Caco-2 (cell line): ENCODE measurements at regions not wholly inside any gene's neighbourhood (a gene's known extent, or its start where the extent isn't known, plus 50 kb on each side); places are given as distances from the start of the nearest gene placed in this dataset.
"Not testable (repeated sequence)": the region's sequence is repeated elsewhere in the genome, so short reads cannot be mapped to it uniquely, and the experiment has no call there.

Experiments
- BruUV-seq: library from RNA; stranded (reverse); fragments of 400-500 nt; replicated peaks from 2 replicates; lab custom pipeline; 2021; lab: Mats Ljungman, UMichigan
- CTCF ChIA-PET: fragments of 300-600 bp; sonication (Branson Sonifier 250); formaldehyde crosslinking; loops from one replicate; lab custom pipeline; 2022; ENCODE audit warnings: antibody characterized with exemption; lab: Charles Lee
- POLR2A ChIA-PET: fragments of 300-600 bp; sonication (Branson Sonifier 250); formaldehyde crosslinking; loops from one replicate; lab custom pipeline; 2022; ENCODE audit warnings: antibody characterized with exemption; lab: Charles Lee
- DNase-seq, 2 experiments: peaks; one replicate each; pipeline versions ENCODE4 v3.0.0 to v3.0.0-alpha.2; 2020 to 2022
- H3K27me3 ChIP-seq: replicated peaks from 2 replicates; pipeline ENCODE4 v1.6.0; 2011; ENCODE audit warnings: low read length; ENCODE audit not compliant: control insufficient read depth, insufficient read depth
- H3K36me3 ChIP-seq: 2 replicates; pipeline ENCODE4 v1.5.1; 2011; ENCODE audit warnings: low read length; ENCODE audit not compliant: control insufficient read depth, insufficient read depth
- H3K4me1 ChIP-seq: fragments of 250-450 bp; sonication (Bioruptor Pico); 2 replicates; pipeline ENCODE4 v1.5.1; 2020; ENCODE audit warnings: mild to moderate bottlenecking
- H3K4me3 ChIP-seq: 2 replicates; pipeline ENCODE4 v1.5.1; 2011; ENCODE audit warnings: low read depth, mild to moderate bottlenecking, control low read depth, low read length
- H3K9me3 ChIP-seq: fragments of 250-450 bp; sonication (Bioruptor Pico); 2 replicates; pipeline ENCODE4 v1.5.1; 2020; ENCODE audit warnings: mild to moderate bottlenecking, moderate library complexity
- H3K27ac Mint-ChIP-seq: one replicate; pipeline ENCODE4 v1.8.0; 2022; ENCODE audit warnings: mixed read lengths; ENCODE audit not compliant: unreplicated experiment
- H3K27me3 Mint-ChIP-seq: one replicate; pipeline ENCODE4 v1.8.0; 2022; ENCODE audit warnings: mixed read lengths; ENCODE audit not compliant: insufficient read depth, unreplicated experiment
- H3K36me3 Mint-ChIP-seq: one replicate; pipeline ENCODE4 v1.8.0; 2022; ENCODE audit warnings: mild to moderate bottlenecking, mixed read lengths; ENCODE audit not compliant: insufficient read depth, unreplicated experiment
- H3K4me1 Mint-ChIP-seq: one replicate; pipeline ENCODE4 v1.8.0; 2022; ENCODE audit warnings: low read depth, mixed read lengths; ENCODE audit not compliant: unreplicated experiment
- H3K4me3 Mint-ChIP-seq: one replicate; pipeline ENCODE4 v1.8.0; 2022; ENCODE audit warnings: mild to moderate bottlenecking, moderate library complexity, mixed read lengths; ENCODE audit not compliant: unreplicated experiment
- H3K9me3 Mint-ChIP-seq: one replicate; pipeline ENCODE4 v1.8.0; 2022; ENCODE audit warnings: mixed read lengths; ENCODE audit not compliant: unreplicated experiment
- intact Hi-C: fragments of 100-400 bp; cut with micrococcal nuclease; formaldehyde crosslinking; loops from one replicate; pipeline ENCODE4 v1.10.0; 2022; ENCODE audit not compliant: unreplicated experiment
- TF ChIP-seq, protein P1 (sequence below), 2 experiments: fragments of 200-600 bp in 1 of 2; IDR thresholded peaks; 1 replicate in 1 of 2; 2 replicates in 1 of 2; pipeline versions ENCODE4 v1.5.1 to v1.8.0; 2011 to 2022; ENCODE audit warnings: antibody characterized with exemption in 1 of 2, control low read depth in 1 of 2, inconsistent platforms in 1 of 2, low read depth in 1 of 2, low read length in 1 of 2, mild to moderate bottlenecking in 1 of 2, moderate library complexity in 1 of 2; ENCODE audit not compliant: insufficient read depth in 1 of 2, severe bottlenecking in 1 of 2, unreplicated experiment in 1 of 2

DNA sequence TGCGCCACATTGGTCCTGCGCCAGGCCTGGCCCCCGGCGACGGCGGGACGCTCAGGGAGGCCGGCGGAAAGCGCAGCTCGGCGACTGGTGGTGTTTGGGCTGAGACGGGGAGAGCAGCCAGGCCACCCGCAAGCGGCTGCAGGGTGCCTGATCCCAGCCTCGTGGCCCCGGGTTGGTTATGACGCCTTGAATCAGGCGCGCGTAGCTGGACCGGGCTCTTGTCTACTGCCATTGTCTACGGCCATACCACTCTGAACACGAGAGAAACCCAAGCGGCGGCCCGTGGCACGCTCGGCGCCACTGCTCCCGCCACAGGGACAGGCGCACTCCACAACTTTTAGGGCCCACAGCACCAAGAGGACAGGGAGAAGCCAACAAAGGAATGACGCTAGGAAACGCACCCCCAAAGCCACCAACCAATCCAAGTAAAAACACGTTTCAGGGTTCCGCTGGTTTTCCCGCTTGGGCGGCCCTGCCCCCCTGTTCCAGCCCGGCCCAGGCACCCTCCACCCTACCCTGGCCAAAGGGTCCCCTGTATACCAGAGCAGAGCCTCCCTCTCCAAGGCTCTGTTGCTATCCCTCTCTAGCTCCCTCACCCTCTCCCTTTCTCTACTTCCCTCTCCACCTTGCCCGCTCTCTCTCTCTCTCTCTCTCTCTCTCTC is 1849.3 kb upstream of the DEFB115 start:
- Mint-ChIP-seq H3K4me3 (no peak overlapping the region), H3K27me3 (no peaks in the 10 kb centered on the region), H3K9me3 (peaks cover 39% of the 10 kb centered on the region), H3K36me3 (no peaks in the 10 kb centered on the region), H3K27ac (no peak overlapping the region), H3K4me1 (no peaks in the 10 kb centered on the region)
- H3K9me3 ChIP-seq, result peaks cover 12% of the 10 kb centered on the region
- DNase-seq, result no peak
- ChIA-PET POLR2A (no interaction called here), CTCF (no interaction called here)
- H3K36me3 ChIP-seq, result no peaks in the 10 kb centered on the region
- intact Hi-C loops, result no loop called here
- no peaks in the 10 kb centered on the region; the same call in 1 of the 2 replicates for H3K27me3 ChIP-seq
- H3K4me3 ChIP-seq, result no peak overlapping the region
- H3K4me1 ChIP-seq, result no peaks in the 10 kb centered on the region
- no TSS peak for BruUV-seq
- TF ChIP-seq, protein P1, sequence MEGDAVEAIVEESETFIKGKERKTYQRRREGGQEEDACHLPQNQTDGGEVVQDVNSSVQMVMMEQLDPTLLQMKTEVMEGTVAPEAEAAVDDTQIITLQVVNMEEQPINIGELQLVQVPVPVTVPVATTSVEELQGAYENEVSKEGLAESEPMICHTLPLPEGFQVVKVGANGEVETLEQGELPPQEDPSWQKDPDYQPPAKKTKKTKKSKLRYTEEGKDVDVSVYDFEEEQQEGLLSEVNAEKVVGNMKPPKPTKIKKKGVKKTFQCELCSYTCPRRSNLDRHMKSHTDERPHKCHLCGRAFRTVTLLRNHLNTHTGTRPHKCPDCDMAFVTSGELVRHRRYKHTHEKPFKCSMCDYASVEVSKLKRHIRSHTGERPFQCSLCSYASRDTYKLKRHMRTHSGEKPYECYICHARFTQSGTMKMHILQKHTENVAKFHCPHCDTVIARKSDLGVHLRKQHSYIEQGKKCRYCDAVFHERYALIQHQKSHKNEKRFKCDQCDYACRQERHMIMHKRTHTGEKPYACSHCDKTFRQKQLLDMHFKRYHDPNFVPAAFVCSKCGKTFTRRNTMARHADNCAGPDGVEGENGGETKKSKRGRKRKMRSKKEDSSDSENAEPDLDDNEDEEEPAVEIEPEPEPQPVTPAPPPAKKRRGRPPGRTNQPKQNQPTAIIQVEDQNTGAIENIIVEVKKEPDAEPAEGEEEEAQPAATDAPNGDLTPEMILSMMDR (IDR thresholded peaks at IDR 0.05; ENCODE audit: insufficient read depth in 1 of 2, low read depth in 1 of 2, low read length in 1 of 2, severe bottlenecking in 1 of 2, unreplicated experiment in 1 of 2), result no peak

DNA sequence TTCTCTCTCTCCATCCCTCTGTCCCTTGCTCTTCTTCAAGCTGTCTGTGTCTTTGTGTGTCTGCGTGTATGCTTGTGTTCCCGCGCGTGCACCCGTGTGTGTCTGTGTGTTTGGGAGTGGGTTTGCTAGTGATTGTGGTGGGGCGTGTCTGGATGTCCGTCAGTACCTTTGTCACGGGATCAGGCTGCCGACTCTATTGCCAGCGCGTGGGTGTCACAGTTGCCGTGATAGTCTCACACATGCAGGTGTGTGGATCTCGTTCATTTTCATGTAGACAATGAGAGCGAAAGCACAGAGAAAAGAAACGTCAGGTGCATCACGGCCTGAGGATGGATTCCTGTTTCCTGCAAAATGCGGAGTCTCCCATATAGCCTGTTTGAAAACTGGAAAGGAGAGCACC is 1848.8 kb upstream of the DEFB115 start:
- H3K9me3 ChIP-seq, POLR2A ChIA-PET, H3K4me1 Mint-ChIP-seq, H3K27me3 ChIP-seq, H3K27ac Mint-ChIP-seq, H3K4me1 ChIP-seq, DNase-seq, BruUV-seq, H3K4me3 Mint-ChIP-seq, H3K4me3 ChIP-seq, H3K27me3 Mint-ChIP-seq, CTCF ChIA-PET, H3K36me3 Mint-ChIP-seq, intact Hi-C loops, H3K36me3 ChIP-seq: not testable (repeated sequence)
- peaks cover 39% of the 10 kb centered on the region for H3K9me3 Mint-ChIP-seq

DNA sequence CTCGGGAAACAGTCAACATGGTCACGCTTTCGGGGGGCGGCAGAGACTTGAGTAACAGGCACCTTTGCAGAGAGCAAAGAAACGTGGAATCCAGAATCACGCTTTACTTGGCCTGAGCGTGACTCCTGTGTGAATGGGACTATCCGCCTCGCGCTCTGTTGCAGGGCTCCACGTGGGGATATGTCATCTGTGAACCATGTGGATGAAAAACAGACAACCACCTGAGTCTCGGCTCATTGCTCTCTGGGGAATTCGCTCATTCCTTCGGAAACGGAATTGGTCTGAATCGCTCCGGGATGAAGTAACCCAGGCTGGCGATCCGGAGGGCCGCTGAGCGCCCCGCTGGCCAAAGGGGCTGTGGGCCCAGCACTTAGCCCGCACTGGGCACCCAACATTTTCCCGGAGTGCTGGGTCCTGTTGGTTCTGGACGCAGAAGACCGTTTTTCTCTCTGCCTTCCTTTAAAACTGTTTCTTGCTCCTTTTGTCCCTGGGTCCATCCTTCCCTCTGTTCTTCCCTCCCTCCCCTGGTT is 1848.2 kb upstream of the DEFB115 start:
- H3K4me3 Mint-ChIP-seq, H3K4me3 ChIP-seq, CTCF ChIA-PET, H3K27ac Mint-ChIP-seq, H3K4me1 ChIP-seq, H3K36me3 ChIP-seq, DNase-seq, H3K4me1 Mint-ChIP-seq, intact Hi-C loops, H3K9me3 ChIP-seq, H3K27me3 ChIP-seq, POLR2A ChIA-PET, H3K36me3 Mint-ChIP-seq, H3K27me3 Mint-ChIP-seq, BruUV-seq: not testable (repeated sequence)
- H3K9me3 Mint-ChIP-seq, result peaks cover 39% of the 10 kb centered on the region
